PFSK-1 (cell line): ENCODE measurements at regions not wholly inside any gene's neighbourhood (a gene's known extent, or its start where the extent isn't known, plus 50 kb on each side); places are given as distances from the start of the nearest gene placed in this dataset.

ENCODE experiments used
- POLR2AphosphoS5 ChIP-seq: IDR thresholded peaks from 2 replicates; pipeline ENCODE4 v1.6.1; 2012; ENCODE audit warnings: low read depth, mild to moderate bottlenecking, control low read depth, low read length, moderate library complexity
- REST ChIP-seq, 2 experiments: IDR thresholded peaks; 2 replicates each; pipeline versions ENCODE4 v1.6.1 to v1.8.0; 2011 to 2012; ENCODE audit warnings: low read depth in 2 of 2, low read length in 2 of 2, control low read depth in 1 of 2, inconsistent platforms in 1 of 2, mild to moderate bottlenecking in 1 of 2, moderate library complexity in 1 of 2; ENCODE audit not compliant: insufficient read depth in 1 of 2
- SIN3A ChIP-seq: IDR thresholded peaks from 2 replicates; pipeline ENCODE4 v1.6.1; 2012; ENCODE audit warnings: mild to moderate bottlenecking, low read length, moderate library complexity, borderline replicate concordance; ENCODE audit not compliant: insufficient read depth

- no peak for TF ChIP-seq POLR2AphosphoS5
- TF ChIP-seq SIN3A: no peak
- no peak for TF ChIP-seq REST (IDR thresholded peaks at IDR 0.05; ENCODE audit: insufficient read depth in 1 of 2, low read depth in 2 of 2, low read length in 2 of 2)
Measured at GRCh38 chr1:80891871-80892270, 908.9 kb upstream of the ADGRL2 start.
